Hepatocyte (in vitro differentiated cells): ENCODE measurements at regions not wholly inside any gene's neighbourhood (a gene's known extent, or its start where the extent isn't known, plus 50 kb on each side); places are given as distances from the start of the nearest gene placed in this dataset.

Experiments used
- CTCF ChIP-seq: fragments of 200-600 bp; sonication (generic); IDR thresholded peaks from 2 replicates; pipeline ENCODE4 v1.5.1; 2016; ENCODE audit warnings: antibody characterized with exemption, mild to moderate bottlenecking; ENCODE audit not compliant: poor library complexity
- EZH2 ChIP-seq: fragments of 200-600 bp; sonication (generic); IDR thresholded peaks from 2 replicates; pipeline ENCODE4 v1.6.1; 2016; ENCODE audit warnings: antibody characterized with exemption, mild to moderate bottlenecking, borderline replicate concordance
- EZH2phosphoT487 ChIP-seq: fragments of 200-600 bp; sonication (generic); IDR thresholded peaks from one replicate; pipeline ENCODE4 v1.6.1; 2018; ENCODE audit warnings: antibody characterized with exemption, mild to moderate bottlenecking, low read depth, moderate library complexity; ENCODE audit not compliant: unreplicated experiment, severe bottlenecking

- TF ChIP-seq CTCF = no peak
- no peak for TF ChIP-seq EZH2phosphoT487
- TF ChIP-seq EZH2 = no peak
Observed at GRCh38 chr18:76098674-76099411, 396.2 kb downstream of the ZNF516 start.
